ENCODE measurements at regions not wholly inside any gene's neighbourhood (a gene's known extent, or its start where the extent isn't known, plus 50 kb on each side); places are given as distances from the start of the nearest gene placed in this dataset.

DNA sequence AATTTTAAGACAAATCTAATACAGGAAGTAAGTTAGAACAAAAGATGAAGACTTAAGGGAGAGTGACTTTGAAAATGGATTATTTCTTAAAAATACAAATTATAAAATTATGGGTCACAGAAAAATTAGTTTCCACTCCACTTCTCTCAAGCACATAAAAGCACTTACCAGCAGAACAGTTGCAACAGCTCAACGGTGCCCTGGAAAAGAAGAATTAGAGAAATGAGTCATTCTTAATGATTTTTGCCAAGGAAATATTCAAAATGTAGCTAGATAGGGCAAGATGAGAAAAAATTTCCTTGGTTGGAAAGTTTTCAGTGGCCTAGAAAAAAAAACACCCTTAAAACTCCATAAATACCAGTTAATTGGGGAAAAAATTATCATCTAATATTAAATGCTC is 2185.6 kb upstream of the CELF4 start:
- Mint-ChIP-seq H3K36me3 (ENCODE audit: insufficient read depth) (no peaks in the 10 kb centered on the region), H3K4me3 (no peak overlapping the region), H3K27me3 (no peaks in the 10 kb centered on the region), H3K27ac (no peak overlapping the region), H3K4me1 (ENCODE audit: low read depth in 2 of 2) (no peaks in the 10 kb centered on the region), H3K9me3 (peaks cover 13 to 30% of the 10 kb centered on the region in 2 donors)
- ATAC-seq (replicated peaks), result no peak
- DNase-seq, result no peak

DNA sequence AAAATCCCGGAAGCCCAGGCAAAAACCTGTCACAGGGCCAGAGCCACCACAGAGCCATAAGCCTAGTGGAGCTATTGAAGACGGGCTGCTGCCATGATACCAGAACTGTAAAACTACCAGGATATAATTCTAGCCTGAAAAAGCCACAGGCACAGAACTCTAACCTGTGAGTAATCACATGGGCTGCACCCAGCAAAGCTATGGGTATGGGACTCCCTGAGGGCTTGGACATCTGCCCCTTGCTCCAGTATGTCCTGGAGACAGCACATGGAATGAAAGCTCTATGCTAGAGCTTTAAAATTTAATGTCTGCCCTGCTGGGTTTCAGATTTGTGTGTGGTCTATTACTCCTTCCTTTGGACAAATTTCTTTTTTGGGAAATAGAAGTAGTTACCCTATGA is 2183.6 kb upstream of the CELF4 start:
- Mint-ChIP-seq H3K27me3 (no peaks in the 10 kb centered on the region), H3K4me1 (ENCODE audit: low read depth in 2 of 2) (no peaks in the 10 kb centered on the region), H3K9me3 (peaks cover 12 to 22% of the 10 kb centered on the region in 2 donors), H3K27ac (no peak overlapping the region), H3K36me3 (ENCODE audit: insufficient read depth) (no peaks in the 10 kb centered on the region), H3K4me3 (no peak overlapping the region)
- DNase-seq (no peak), ATAC-seq (replicated peaks) (no peak)

DNA sequence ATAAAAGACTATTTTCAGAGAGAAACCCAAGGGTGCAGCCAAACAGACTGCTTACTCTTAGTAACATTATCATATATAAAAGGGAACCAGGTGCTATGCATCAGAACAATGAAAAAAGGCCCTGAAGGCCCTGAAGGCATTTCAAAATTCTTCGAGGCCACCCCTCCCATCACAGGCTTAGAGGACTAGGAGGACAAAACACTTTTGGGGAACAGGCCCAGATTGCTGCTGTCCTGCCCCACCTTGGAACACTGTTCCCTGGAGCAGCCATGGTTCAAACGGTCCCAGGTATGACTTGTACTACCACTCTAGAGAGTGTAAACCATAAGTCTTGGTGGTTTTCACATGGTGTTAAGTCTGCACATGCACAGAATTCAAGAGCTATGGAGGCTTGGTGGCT is 2183.1 kb upstream of the CELF4 start:
- Mint-ChIP-seq H3K36me3 (ENCODE audit: insufficient read depth) (no peaks in the 10 kb centered on the region), H3K27me3 (no peaks in the 10 kb centered on the region), H3K4me3 (no peak overlapping the region), H3K27ac (no peak overlapping the region), H3K4me1 (ENCODE audit: low read depth in 2 of 2) (no peaks in the 10 kb centered on the region), H3K9me3 (peaks cover 12 to 19% of the 10 kb centered on the region in 2 donors)
- DNase-seq, result no peak
- ATAC-seq (replicated peaks), result no peak

DNA sequence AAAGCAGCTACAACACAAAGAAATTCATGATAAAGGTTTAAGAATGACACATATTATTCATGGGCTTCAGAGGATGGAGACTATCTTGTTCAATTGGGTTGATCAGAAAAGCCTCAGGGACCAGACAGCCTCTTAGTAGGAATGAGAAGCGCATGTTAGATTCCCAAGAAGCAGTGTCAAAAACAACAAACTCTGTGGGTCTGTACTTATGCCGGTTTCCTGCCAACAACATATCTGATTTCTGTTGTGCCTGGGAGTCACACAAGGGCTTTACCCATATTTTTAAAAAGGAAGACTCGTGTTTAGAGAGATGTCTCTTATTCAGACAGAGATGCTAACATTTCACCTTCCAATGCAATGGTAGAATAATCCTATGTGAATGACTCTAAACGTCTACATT is 2180.6 kb upstream of the CELF4 start:
- Mint-ChIP-seq H3K4me3 (no peak overlapping the region), H3K27me3 (no peaks in the 10 kb centered on the region), H3K9me3 (peaks cover 9% of the 10 kb centered on the region in 2 donors), H3K36me3 (ENCODE audit: insufficient read depth) (no peaks in the 10 kb centered on the region), H3K4me1 (ENCODE audit: low read depth in 2 of 2) (no peaks in the 10 kb centered on the region), H3K27ac (no peak overlapping the region)
- DNase-seq (no peak), ATAC-seq (replicated peaks) (no peak)

DNA sequence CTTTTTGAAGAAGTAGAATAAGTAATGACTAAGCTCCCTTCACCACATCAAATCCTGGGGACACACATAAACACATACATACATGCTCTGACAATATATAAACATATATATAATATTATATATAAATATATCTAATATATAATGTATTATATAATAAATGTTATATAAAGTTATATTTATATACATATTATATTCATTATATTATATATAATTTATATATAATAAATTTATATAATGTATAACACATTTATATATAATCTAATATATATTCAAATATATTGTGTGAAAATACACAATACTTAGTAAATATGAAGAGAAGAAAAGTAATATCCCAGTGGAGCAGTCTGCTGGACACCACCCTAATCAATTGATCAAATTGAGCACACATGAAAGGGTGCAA is 2177.9 kb upstream of the CELF4 start:
- Mint-ChIP-seq H3K36me3 (ENCODE audit: insufficient read depth) (no peaks in the 10 kb centered on the region), H3K27me3 (no peaks in the 10 kb centered on the region), H3K27ac (no peak overlapping the region), H3K4me3 (no peak overlapping the region), H3K4me1 (ENCODE audit: low read depth in 2 of 2) (no peaks in the 10 kb centered on the region), H3K9me3 (peaks cover 9% of the 10 kb centered on the region in 2 donors)
- no peak for DNase-seq
- no peak for ATAC-seq (replicated peaks)

DNA sequence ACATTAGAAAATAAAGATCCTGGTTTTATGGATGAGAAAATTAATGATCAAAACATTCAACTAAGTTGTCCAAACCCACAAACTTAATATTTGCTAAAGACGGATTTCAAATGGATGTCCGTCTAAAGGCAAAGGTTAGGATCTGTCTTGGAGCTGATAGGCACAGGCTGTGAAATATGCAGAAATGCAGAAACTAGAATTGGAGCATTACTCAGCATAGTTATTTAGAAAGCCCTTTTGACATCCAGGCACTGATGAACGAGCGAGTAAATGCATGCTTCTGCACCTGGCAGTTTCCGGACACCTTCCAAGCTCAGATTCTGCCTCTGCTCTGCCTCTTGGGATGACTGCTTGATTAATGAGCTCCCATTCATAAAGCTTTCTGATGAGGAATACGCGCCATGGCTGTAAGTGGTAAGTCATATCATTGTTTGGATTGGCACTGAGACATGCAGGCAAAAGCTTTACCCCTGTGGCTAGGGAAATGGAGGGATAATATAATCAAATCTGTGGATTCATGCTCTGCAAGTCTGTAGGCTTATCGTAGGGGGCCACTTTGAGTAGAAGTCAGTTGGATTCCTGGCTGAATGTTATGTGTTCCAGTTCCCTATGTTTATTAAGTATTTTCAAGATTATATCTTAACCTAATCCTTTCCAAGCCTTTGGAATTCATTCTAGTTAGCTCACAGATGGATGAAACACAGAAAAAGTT is 2176.3 kb upstream of the CELF4 start:
- no peaks in the 10 kb centered on the region for H3K4me1 Mint-ChIP-seq (ENCODE audit: low read depth in 2 of 2)
- H3K27ac Mint-ChIP-seq, result no peak overlapping the region
- H3K27me3 Mint-ChIP-seq, result no peaks in the 10 kb centered on the region
- ATAC-seq (replicated peaks) (no peak), DNase-seq (no peak)
- no peak overlapping the region for H3K4me3 Mint-ChIP-seq
- no peaks in the 10 kb centered on the region for H3K36me3 Mint-ChIP-seq (ENCODE audit: insufficient read depth)
- H3K9me3 Mint-ChIP-seq, result peaks cover 0 to 6% of the 10 kb centered on the region in 2 donors

DNA sequence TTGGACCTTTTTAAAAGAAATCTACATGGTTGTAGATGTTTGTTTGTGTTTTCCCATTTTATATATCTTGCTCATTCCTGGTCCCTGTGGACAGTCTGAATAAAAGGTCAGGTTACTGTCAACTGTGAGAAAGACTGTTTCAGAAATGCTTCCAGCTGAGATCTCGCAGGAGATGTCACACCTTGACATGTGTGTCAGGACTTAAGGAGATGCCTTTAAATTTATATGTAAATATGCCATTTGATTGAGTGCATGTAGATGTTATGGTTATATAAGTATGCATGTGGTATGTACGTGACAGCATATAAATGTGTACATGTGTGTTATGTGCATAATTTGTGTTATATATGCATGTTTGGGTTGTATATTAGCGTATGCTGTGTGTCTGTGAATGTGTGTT is 2172.3 kb upstream of the CELF4 start:
- H3K27ac Mint-ChIP-seq, result no peak overlapping the region
- ATAC-seq (replicated peaks), result no peak
- H3K27me3 Mint-ChIP-seq, result no peaks in the 10 kb centered on the region

DNA sequence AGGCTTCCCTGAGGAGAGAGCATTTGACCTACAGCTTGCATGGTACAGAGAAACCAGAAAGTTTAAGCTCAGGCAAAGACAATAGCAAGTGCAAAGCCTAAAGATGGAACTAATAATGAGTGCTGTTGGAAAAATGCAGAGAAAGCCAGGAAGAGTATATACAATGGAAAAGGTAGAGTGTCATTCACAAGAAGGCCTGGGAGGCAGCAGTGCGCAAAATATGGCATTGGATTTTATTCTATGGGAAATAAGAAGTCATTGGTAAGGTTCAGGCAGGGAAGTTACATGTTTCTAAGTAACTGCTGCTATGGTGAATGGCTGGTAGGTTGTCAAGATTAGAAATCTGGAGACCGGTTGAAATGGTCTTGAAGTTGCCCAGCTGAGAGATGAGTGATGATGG is 2167.3 kb upstream of the CELF4 start:
- DNase-seq (no peak), ATAC-seq (replicated peaks) (no peak)
- Mint-ChIP-seq H3K9me3 (peaks cover 7 to 18% of the 10 kb centered on the region in 2 donors), H3K27ac (no peak overlapping the region), H3K4me1 (ENCODE audit: low read depth in 2 of 2) (no peaks in the 10 kb centered on the region), H3K27me3 (no peaks in the 10 kb centered on the region), H3K36me3 (ENCODE audit: insufficient read depth) (peaks cover 3% of the 10 kb centered on the region), H3K4me3 (no peak overlapping the region)

More for the DNA sequence above, 2172.3 kb upstream of the CELF4 start:
- Mint-ChIP-seq H3K4me3 (no peak overlapping the region), H3K4me1 (ENCODE audit: low read depth in 2 of 2) (no peaks in the 10 kb centered on the region), H3K9me3 (peaks cover 3 to 12% of the 10 kb centered on the region in 2 donors), H3K36me3 (ENCODE audit: insufficient read depth) (no peaks in the 10 kb centered on the region)
- no peak for DNase-seq

DNA sequence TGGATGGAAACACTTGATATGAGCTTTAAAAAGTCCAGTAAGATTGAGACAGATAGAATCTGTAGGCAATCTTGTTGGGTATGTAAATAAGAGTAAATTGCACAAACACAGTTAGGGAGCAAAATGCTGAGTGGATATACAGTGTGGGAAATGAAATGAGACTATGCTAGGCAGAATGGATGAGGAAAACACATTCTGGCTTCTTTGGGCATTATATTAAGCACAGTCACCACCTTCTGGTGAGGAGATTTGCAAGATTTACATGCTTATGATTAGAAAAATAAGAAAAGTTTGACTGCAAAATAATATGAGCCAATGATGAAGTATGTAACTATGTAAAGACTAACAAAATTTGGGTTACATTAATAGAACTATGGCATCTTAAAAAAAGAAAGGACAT is 2165.0 kb upstream of the CELF4 start:
- no peak for DNase-seq
- Mint-ChIP-seq H3K27me3 (no peaks in the 10 kb centered on the region), H3K4me3 (no peak overlapping the region), H3K9me3 (peaks cover 7 to 13% of the 10 kb centered on the region in 2 donors), H3K4me1 (ENCODE audit: low read depth in 2 of 2) (no peaks in the 10 kb centered on the region), H3K27ac (no peak overlapping the region), H3K36me3 (ENCODE audit: insufficient read depth) (peaks cover 3% of the 10 kb centered on the region)
- no peak for ATAC-seq (replicated peaks)

DNA sequence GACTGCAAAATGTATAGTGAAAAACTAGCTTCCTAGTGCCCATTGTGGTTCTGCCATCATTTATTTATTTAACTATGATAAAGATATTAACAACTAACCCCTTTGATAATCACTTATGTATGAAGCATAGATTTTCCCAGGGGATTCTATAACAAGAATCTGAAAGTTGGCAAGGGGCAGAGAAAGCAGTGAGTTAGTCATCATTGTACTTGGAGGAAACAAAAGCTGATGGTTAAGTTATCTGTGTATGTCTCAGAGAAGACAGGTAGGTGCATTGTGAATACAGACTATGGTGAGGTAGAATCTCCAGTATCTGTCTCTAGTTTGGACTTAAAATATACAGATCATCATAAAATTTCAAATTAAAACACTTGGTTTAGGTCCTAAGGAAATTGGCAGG is 2159.1 kb upstream of the CELF4 start:
- ATAC-seq (replicated peaks) (no peak), DNase-seq (no peak)
- H3K4me1 Mint-ChIP-seq (ENCODE audit: low read depth in 2 of 2), result no peaks in the 10 kb centered on the region
- no peaks in the 10 kb centered on the region for H3K36me3 Mint-ChIP-seq (ENCODE audit: insufficient read depth)
- no peaks in the 10 kb centered on the region for H3K27me3 Mint-ChIP-seq
- H3K27ac Mint-ChIP-seq, result no peak overlapping the region
- peaks cover 0 to 8% of the 10 kb centered on the region in 2 donors for H3K9me3 Mint-ChIP-seq
- no peak overlapping the region for H3K4me3 Mint-ChIP-seq

DNA sequence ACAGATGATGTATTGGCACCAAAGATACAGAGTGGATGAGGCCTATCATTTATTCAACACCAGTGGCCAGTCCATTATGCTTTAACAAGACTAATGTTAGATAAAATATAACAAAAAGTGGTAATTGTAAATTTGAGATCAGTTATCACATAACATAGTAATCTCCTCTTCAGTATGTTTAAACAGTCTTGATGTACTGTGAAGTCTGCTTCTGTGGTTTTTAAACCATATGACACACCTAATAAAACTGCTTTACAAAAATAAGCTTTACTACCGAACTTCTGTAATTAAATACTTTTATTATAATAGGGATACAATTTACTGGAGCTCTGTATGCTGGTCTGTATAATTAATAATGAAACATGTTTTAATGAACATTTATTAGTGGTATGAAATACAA is 2156.1 kb upstream of the CELF4 start:
- Mint-ChIP-seq H3K9me3 (peaks cover 0 to 6% of the 10 kb centered on the region in 2 donors), H3K4me3 (no peak overlapping the region), H3K27me3 (no peaks in the 10 kb centered on the region), H3K27ac (no peak overlapping the region), H3K4me1 (ENCODE audit: low read depth in 2 of 2) (no peaks in the 10 kb centered on the region), H3K36me3 (ENCODE audit: insufficient read depth) (no peaks in the 10 kb centered on the region)
- no peak for DNase-seq
- ATAC-seq (replicated peaks), result no peak

DNA sequence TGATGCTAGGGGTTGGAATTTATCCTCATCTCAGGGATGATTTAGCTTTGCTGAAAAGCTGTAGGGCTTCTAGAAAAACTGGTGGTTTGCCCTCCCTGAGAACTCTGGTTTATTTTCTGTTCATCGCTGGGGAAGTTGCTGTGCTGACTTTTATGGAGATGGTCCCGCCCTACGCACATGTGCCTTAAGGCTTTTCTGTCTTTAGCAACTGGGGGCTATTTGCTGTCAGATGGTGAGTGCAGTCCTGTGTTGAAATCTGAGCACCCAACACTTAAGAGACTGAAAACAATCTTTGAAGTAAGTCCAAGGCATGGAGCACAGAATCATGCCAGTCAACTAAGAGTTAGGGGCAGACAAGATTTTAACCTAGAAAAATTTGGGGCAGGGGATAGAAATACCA is 2148.4 kb upstream of the CELF4 start:
- no peaks in the 10 kb centered on the region for H3K4me1 Mint-ChIP-seq (ENCODE audit: low read depth in 2 of 2)
- H3K36me3 Mint-ChIP-seq (ENCODE audit: insufficient read depth), result no peaks in the 10 kb centered on the region
- H3K27me3 Mint-ChIP-seq, result no peaks in the 10 kb centered on the region
- DNase-seq (no peak), ATAC-seq (replicated peaks) (no peak)
- no peak overlapping the region for H3K4me3 Mint-ChIP-seq
- peaks cover 8 to 16% of the 10 kb centered on the region in 2 donors for H3K9me3 Mint-ChIP-seq
- H3K27ac Mint-ChIP-seq, result no peak overlapping the region

DNA sequence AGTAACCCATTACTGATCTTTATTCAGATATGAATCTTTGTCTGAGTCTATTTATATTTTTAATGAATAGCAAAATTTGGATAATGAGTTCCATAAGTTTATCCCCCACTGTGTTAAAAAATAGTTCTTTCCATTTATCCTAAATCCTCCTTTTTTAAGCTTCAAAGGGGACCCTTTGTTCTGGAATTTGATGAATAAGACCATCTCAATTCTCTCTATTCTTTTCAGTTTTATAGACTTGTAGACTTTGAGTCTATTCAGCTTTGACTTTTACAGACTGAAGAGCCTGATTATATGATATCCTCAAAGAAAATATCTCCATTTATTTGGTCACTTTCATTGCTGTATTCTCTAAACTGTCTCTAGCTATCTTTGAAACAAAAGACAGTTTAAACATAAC is 2146.1 kb upstream of the CELF4 start:
- H3K27me3 Mint-ChIP-seq, result no peaks in the 10 kb centered on the region
- H3K4me1 Mint-ChIP-seq (ENCODE audit: low read depth in 2 of 2), result no peaks in the 10 kb centered on the region
- no peak overlapping the region for H3K4me3 Mint-ChIP-seq
- H3K27ac Mint-ChIP-seq, result no peak overlapping the region
- ATAC-seq (replicated peaks) (no peak), DNase-seq (no peak)
- H3K36me3 Mint-ChIP-seq (ENCODE audit: insufficient read depth), result no peaks in the 10 kb centered on the region
- peaks cover 10 to 21% of the 10 kb centered on the region in 2 donors for H3K9me3 Mint-ChIP-seq

DNA sequence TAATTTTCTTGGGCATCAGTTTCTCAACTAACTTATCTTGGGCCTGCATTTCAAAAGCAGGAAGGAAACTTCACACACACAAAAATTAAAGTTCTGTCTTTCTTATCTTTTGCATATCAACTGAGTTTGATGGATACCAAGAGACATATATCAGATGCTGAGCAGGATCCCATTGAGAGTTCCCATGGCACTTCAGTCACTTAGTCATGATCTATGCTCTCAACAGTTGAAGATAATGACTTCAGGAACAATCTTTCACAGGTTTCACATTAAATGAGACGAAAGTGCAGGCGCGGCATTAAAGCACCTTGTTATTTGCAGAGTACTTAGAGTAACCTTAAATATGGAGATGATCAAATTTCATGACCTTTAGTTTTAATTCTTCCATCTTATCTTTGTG is 2139.8 kb upstream of the CELF4 start:
- Mint-ChIP-seq H3K27ac (no peak overlapping the region), H3K4me1 (ENCODE audit: low read depth in 2 of 2) (no peaks in the 10 kb centered on the region), H3K36me3 (ENCODE audit: insufficient read depth) (no peaks in the 10 kb centered on the region), H3K9me3 (peaks cover 12 to 25% of the 10 kb centered on the region in 2 donors), H3K27me3 (no peaks in the 10 kb centered on the region), H3K4me3 (no peak overlapping the region)
- ATAC-seq (replicated peaks) (no peak), DNase-seq (no peak)

DNA sequence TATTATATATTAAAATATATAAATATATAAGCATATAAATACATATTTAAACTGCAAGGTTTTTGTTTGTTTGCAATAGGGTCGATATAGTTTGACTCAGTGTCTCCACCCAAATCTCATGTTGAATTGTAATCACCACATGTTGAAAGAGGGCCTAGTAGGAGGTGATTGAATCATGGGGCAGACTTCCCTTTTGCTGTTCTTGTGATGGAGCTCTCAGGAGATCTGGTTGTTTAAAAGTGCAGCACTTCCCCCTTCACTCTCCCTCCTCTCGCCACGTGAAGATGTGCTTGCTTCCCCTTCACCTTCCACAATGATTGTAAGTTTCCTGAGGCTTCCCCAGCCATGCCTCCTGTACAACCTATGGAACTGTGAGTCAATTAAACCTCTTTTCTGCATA is 2137.3 kb upstream of the CELF4 start:
- Mint-ChIP-seq H3K9me3 (peaks cover 11 to 20% of the 10 kb centered on the region in 2 donors), H3K4me1 (ENCODE audit: low read depth in 2 of 2) (no peaks in the 10 kb centered on the region), H3K4me3 (no peak overlapping the region), H3K27ac (no peak overlapping the region), H3K36me3 (ENCODE audit: insufficient read depth) (no peaks in the 10 kb centered on the region), H3K27me3 (no peaks in the 10 kb centered on the region)
- DNase-seq, result no peak
- ATAC-seq (replicated peaks), result no peak
